Forelimb muscle (tissue), 1 donor: ENCODE measurements at regions not wholly inside any gene's neighbourhood (a gene's known extent, or its start where the extent isn't known, plus 50 kb on each side); places are given as distances from the start of the nearest gene placed in this dataset.
"Not testable (repeated sequence)": the region's sequence is repeated elsewhere in the genome, so short reads cannot be mapped to it uniquely, and the experiment has no call there.

ENCODE experiments used
- DNase-seq: peaks from one replicate; pipeline ENCODE4 v3.0.0-alpha.2; 2013; ENCODE audit warnings: low read depth

GRCh38 chr13:107821492-107821891 is 393.8 kb downstream of the LIG4 start:
- DNase-seq, result no peak

GRCh38 chr13:107819071-107819470 is 396.3 kb downstream of the LIG4 start:
- no peak for DNase-seq

DNA sequence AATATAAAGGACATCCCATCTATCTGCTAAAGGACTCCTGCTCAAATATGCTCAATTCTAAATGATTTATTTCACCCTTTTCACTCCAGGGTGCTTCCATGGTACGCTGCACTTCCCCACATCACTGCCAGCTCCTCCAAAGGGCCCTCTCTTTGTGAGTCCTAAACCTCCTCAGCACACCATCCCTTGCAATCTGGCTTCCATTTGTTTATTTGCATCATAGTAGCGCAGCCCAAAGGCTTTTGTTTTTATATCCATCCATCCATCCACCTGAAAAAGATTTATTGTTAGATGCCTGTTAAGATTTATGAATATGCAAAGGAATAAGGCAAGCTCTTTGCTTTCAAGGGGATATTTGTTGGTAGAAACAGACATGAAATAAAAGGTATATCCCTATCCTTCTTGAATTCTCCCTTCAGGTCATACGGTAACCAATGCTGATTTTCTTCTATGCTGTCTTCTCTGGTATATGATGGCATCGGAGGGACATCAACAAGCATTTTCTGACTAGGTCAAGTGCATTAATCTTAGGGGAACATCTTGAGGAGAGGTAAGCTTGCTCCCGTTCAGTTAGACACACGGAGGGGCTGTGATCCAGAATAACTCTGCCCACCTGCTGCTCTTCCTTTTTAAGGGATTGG is 397.6 kb downstream of the LIG4 start:
- DNase-seq, result no peak

DNA sequence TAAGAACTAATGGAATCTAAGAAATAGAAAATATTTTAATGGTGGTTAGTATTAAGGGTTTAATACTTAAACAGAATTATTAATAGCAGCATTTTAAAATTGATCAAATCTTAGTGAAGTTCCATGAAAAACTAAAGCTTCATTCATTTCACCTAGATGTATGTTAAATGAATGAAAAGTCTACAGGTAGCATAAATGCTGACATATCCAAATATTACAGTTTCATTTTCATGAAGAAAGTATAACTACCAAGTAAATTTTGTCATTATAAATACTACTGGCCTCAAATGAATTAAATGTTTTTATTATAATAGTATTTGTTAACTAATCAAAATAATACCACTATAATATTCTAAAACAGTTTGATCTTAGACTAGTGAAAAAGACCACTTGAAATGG is 403.3 kb downstream of the LIG4 start:
- no peak for DNase-seq

DNA sequence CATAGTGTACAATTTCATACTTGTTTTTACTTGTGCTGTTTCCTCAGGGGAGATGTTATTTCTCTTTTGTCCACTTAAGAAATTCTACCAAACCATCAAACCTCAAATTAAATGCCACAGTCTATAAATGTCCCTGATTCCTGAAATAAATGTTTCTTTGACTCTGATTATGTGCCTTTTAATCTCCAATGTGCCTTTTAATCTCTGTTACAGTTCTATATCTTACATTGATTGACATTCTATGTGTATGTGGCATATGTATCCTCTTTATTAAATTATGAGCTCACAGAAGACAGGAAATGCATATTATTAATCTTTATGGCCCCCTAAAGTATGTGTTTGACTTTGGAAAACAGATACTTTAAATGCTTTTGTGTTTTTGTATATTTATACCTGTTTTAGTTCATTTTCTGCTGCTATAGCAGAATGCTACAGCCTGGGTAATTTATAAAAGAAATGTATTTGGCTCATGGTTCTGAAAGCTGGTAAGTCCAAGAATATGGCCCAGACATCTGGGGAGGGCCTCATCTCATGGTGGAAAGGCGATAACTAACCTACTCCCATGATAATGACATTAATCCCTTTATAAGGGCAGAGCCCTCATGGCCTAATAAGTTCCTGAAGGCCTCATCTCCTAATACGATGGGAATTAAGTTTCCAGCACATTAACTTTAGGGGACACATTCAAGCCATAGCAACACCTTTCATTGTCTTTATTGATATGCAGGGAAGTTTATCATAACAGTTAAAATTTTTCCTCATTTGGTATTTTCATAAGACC is 403.9 kb downstream of the LIG4 start:
- DNase-seq, result no peak

DNA sequence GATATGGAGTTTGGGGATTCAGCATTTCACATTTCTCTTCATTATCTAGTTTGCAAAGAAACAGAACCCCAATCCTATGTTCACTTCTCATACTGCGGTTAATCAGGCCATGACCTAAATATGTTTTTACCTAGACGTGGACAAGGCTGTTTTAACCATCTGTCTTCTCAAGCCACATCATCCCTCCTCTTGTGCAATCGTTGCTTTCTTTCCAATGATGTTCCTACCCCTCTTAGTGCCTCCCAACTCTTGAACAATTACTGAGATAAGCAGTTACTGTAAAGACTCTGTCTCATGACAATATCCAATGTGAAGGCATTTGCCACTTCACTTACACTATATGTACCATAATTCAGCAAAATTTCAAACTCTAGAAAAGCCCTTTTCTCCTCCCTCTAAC is 406.2 kb downstream of the LIG4 start:
- no peak for DNase-seq

DNA sequence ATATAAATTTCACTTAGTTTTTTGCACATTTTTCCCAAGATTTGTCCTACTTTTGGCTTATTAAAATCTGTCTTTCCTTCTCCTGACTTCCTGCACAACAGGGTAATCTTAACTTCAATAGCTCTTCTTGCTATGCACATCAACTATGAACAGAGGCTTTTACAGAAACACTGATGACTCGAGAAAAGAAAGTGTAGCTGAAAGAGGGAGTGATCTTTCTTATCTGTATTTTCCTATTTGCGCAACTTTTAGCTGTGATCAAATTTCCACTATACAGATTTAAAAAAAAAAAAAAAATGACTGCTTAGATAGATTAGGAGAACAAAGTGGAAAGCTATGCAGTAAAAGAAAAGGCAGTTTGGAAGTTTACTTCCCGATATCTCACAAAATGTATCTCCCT is 406.9 kb downstream of the LIG4 start:
- no peak for DNase-seq

- DNase-seq, result no peak
Observed at GRCh38 chr13:107807306-107808073, 407.8 kb downstream of the LIG4 start.

DNA sequence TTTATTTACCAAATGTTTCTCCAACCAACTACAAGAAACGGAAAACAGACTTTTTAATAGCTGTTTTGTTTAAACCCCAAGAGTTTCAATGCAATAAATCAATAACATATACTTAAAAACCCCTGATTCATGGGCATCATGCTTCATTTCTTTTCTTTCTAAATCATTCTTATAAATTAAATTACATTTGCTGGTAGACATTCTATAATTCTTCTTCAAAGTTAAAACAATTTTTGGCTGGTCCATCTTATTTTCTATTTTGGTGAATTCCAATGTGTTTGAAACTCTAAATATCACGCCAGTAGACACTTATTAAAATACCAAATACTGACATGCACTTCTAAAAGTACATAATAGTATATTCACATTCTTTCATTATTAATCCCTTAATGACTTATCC is 408.6 kb downstream of the LIG4 start:
- no peak for DNase-seq

DNA sequence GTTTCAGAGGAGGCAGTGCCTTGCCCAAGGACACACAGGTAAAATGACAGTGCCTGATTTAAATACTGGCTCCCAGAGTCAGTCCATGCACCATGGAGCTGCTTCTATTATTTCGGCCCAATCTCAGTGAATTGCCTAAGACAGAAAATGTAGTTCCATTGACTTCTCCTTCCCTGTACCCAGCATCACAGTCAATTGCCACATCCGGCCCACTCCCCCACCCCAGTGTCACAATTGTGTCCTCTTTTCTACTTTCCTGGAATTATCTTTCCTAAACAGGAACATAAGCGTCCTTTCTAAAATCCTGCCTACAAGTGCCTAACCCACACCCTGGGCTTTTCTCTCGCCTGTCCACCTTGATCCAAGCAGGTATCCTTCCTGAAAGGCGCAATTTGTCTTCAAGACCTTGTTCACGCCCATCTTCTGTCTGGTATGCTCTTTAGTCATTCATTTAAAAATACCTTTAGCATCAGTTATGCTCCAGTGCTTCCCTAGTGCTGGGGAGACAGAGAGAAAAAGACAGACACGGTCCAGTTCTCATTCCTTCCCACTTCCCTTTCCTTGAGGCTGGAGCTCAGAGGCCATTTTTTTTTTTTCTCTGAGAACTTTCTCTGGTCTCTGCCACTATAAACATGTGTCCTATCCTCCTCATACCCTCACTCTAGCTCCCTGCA is 411.4 kb downstream of the LIG4 start:
- DNase-seq, result no peak

GRCh38 chr13:107801621-107802020 is 413.7 kb downstream of the LIG4 start:
- no peak for DNase-seq

- DNase-seq, result no peak
Observed at GRCh38 chr13:107799001-107799400, 416.3 kb downstream of the LIG4 start.

DNA sequence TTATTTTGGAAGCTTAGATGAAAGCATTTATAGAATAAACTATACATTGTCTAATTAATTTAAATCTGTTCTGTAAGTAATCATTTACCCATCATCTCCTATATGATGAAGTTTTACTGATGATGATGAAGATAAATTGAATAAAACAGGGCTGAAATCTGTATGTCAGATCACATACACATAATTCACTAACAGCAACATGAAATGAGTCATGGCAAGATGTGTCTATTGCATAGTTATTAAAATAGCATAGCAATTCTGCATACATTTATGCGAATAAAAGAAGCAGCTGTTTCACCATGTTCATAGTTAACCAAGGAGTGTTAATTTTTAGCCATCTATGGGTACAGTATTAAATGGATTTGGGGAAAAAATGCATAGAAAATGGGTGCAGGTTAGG is 424.9 kb downstream of the LIG4 start:
- DNase-seq, result no peak

DNA sequence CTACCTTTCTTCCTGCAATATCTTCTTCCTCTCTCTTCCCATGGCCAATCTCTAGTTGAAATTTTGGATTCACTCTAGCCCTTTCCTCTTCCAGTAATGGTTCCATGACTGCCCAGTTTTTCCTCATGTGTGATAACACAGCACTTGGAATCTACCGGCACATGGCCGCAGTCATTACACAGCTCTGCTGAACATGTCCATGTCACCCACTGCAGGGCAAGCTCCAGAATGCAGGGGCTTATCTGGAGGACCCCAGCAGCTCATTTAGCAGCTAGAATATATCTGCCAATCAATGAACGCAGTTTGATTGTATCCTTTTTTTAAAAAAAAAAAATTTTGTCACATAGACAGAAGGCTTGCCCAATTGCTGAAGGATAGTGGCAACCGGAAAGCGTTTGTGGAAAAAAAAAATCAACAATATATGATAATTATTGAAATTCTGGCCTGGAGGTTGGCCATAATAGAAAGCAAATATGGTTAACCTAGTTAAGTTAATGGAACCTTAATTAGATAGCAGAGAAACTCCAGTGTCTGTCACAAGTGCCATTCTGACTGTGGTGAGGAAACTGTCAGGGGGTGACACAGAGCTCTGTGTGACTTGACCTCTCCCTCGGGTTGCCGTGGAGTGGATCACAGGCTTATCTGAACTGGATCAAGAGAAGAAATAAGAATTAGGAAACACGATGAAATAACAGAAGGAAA is 426.7 kb downstream of the LIG4 start:
- DNase-seq, result no peak

DNA sequence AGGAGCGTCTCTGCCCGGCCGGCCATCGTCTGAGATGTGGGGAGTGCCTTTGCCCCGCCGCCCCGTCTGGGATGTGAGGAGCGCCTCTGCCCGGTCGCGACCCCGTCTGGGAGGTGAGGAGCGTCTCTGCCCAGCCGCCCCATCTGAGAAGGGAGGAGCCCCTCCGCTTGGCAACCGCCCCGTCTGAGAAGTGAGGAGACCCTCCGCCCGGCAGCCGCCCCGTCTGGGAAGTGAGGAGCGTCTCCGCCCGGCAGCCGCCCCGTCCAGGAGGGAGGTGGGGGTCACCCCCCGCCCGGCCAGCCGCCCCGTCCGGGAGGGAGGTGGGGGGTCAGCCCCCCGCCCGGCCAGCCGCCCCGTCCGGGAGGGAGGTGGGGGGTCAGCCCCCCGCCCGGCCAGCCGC is 432.7 kb downstream of the LIG4 start:
- DNase-seq, result not testable (repeated sequence)

DNA sequence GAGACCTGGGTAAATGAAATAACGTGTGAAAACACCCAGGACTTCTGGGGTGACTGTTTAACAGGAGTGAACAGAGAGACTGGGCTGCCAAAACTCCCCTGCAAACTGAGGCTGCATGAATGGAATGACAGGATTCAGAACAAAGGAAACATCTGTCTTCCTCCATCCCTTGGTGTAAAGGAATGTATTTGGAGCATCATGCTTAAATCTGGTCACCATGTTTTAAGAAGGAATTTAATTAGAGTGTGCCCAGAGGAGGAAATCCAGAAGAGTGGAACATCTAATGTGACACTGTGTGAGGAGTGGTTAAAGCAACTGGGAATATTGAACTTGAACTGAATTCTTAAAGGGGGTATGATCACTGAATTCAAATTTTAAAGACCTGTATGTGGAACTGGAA is 437.2 kb downstream of the LIG4 start:
- no peak for DNase-seq

DNA sequence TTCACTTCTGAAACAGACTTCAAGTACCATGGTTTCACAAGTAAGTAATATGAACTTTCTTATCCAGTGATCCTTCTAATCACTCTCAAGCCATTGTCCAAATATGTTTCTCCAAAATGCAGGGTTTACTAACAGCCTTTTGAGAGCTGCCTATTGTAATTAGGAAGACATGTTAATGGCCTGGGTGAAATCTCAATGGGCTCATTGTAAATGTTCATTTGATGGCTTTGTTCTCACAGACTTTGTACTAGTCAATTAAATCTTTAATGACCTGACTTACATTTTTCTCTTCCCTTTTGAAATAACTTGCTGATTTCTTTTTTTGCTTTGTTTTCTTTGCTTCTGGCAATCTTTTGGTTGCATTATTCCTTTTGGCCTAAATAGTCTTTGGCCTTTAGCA is 444.8 kb downstream of the LIG4 start:
- no peak for DNase-seq

DNA sequence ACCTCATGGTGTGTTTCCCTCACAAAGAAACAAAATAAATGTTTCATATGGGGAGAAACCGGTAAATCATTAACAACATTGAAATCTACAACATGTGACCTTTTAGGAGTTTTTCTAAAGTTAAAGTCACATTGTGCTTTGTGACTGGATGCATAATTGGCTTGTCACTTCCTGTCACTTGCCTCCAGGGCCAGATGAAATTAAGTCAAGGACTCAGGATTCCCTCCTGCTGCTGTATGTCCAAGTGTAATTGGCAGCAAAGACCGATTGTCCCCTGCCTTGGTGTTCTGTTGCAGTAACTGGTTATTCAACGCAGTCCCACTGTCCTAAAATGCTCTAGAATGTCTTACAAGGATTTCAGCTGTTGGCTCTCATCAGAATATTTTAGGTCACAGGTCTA is 448.2 kb downstream of the LIG4 start:
- no peak for DNase-seq

GRCh38 chr13:107765724-107766401 is 449.5 kb downstream of the LIG4 start:
- no peak for DNase-seq

GRCh38 chr13:107764046-107764445 is 451.3 kb downstream of the LIG4 start:
- DNase-seq, result no peak

DNA sequence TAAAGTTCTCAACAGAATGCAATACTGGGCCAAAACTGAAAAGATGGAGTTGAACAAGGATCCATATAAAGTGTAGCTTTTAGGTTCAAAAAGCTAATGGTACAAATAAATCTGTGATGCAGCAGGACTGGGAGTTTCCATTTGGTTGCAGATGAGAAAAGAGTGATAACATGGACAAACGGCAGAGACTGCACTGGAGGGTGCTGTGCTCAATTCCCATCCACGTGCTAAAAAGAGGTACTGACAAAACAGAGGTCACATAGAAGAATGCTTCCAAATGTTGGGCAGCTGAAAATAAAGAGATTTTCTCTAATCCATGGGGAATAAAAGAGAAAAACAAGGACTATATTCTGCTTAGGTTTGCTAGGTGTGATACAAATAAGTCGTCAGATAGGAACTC is 461.6 kb downstream of the LIG4 start:
- DNase-seq, result no peak
